M059J (cell line): ENCODE measurements at regions not wholly inside any gene's neighbourhood (a gene's known extent, or its start where the extent isn't known, plus 50 kb on each side); places are given as distances from the start of the nearest gene placed in this dataset.
A peak's percentile ranks its signal among the peaks of the same experiment; 100 is the strongest.

Source experiments
- DNase-seq: peaks from one replicate; pipeline ENCODE4 v3.0.0-alpha.2; 2012; ENCODE audit warnings: low read depth

- no peak for DNase-seq
Observed at GRCh38 chr1:222181191-222181590, 366.7 kb downstream of the HHIPL2 start.

- DNase-seq = peak; percentile 40
Observed at GRCh38 chr1:222177496-222177895, 370.4 kb downstream of the HHIPL2 start.

- peak; percentile 46 for DNase-seq
Observed at GRCh38 chr1:222171005-222171404, 376.9 kb downstream of the HHIPL2 start.

GRCh38 chr1:222168621-222169020, 379.3 kb downstream of the HHIPL2 start:
- DNase-seq = peak; percentile 17

- peak; percentile 21 for DNase-seq
Observed at GRCh38 chr1:222167896-222168295, 380.0 kb downstream of the HHIPL2 start.

GRCh38 chr1:222167111-222167510, 380.8 kb downstream of the HHIPL2 start:
- peak; percentile 98 for DNase-seq

- DNase-seq = no peak
Observed at GRCh38 chr1:222165629-222166028, 382.3 kb downstream of the HHIPL2 start.

GRCh38 chr1:222163895-222164294, 384.0 kb downstream of the HHIPL2 start:
- no peak for DNase-seq

- DNase-seq = peak; percentile 23
Observed at GRCh38 chr1:222161676-222162075, 386.2 kb downstream of the HHIPL2 start.

- no peak for DNase-seq
Observed at GRCh38 chr1:222157612-222158011, 390.3 kb downstream of the HHIPL2 start.

- DNase-seq = no peak
Observed at GRCh38 chr1:222140206-222140605, 398.3 kb upstream of the DUSP10 start.

GRCh38 chr1:222138095-222138494, 396.2 kb upstream of the DUSP10 start:
- DNase-seq = no peak

- DNase-seq = no peak
Observed at GRCh38 chr1:222136869-222137268, 395.0 kb upstream of the DUSP10 start.

- DNase-seq = no peak
Observed at GRCh38 chr1:222129041-222129440, 387.2 kb upstream of the DUSP10 start.

GRCh38 chr1:222127526-222128152, 385.8 kb upstream of the DUSP10 start:
- DNase-seq = no peak

GRCh38 chr1:222127096-222127495, 385.2 kb upstream of the DUSP10 start:
- no peak for DNase-seq

GRCh38 chr1:222126052-222126451, 384.2 kb upstream of the DUSP10 start:
- DNase-seq = no peak

- no peak for DNase-seq
Observed at GRCh38 chr1:222124602-222125001, 382.7 kb upstream of the DUSP10 start.

GRCh38 chr1:222123111-222123510, 381.2 kb upstream of the DUSP10 start:
- DNase-seq = no peak

- DNase-seq = no peak
Observed at GRCh38 chr1:222117809-222118208, 375.9 kb upstream of the DUSP10 start.

- DNase-seq = no peak
Observed at GRCh38 chr1:222114536-222115156, 372.8 kb upstream of the DUSP10 start.

- DNase-seq = peak; percentile 52
Observed at GRCh38 chr1:222109836-222110235, 367.9 kb upstream of the DUSP10 start.

GRCh38 chr1:222107975-222108374, 366.1 kb upstream of the DUSP10 start:
- DNase-seq = no peak

GRCh38 chr1:222107267-222107666, 365.4 kb upstream of the DUSP10 start:
- DNase-seq = peak; percentile 5
